DND-41 (cell line): ENCODE measurements at regions not wholly inside any gene's neighbourhood (a gene's known extent, or its start where the extent isn't known, plus 50 kb on each side); places are given as distances from the start of the nearest gene placed in this dataset.
A peak's percentile ranks its signal among the peaks of the same experiment; 100 is the strongest.

Source experiments
- ATAC-seq: fragments of 200-7000 bp; cut with Tn5 transposase; 3 replicates; pipeline ENCODE4 v1.9.1; 2021; ENCODE audit warnings: low read depth; ENCODE audit not compliant: insufficient read depth
- DNase-seq: peaks from one replicate; pipeline ENCODE4 v3.0.0-alpha.2; 2020
- H2AFZ ChIP-seq: 2 replicates; pipeline ENCODE4 v1.6.0; 2012; ENCODE audit warnings: low read depth, low read length
- H3K27ac ChIP-seq: 2 replicates; pipeline ENCODE4 v1.5.1; 2012; ENCODE audit warnings: low read length, inconsistent platforms
- H3K27me3 ChIP-seq: fragments of 200-600 bp; sonication (generic); 2 replicates; pipeline ENCODE4 v1.6.0; 2012; ENCODE audit warnings: low read length, mild to moderate bottlenecking, inconsistent platforms; ENCODE audit not compliant: insufficient read depth, poor library complexity
- H3K36me3 ChIP-seq: 2 replicates; pipeline ENCODE4 v1.5.1; 2012; ENCODE audit warnings: low read length, inconsistent platforms; ENCODE audit not compliant: insufficient read depth
- H3K4me1 ChIP-seq: 2 replicates; pipeline ENCODE4 v1.5.1; 2012; ENCODE audit warnings: mild to moderate bottlenecking, low read length; ENCODE audit not compliant: insufficient read depth
- H3K4me2 ChIP-seq: 2 replicates; pipeline ENCODE4 v1.6.0; 2012; ENCODE audit warnings: mild to moderate bottlenecking, moderate library complexity, low read length, inconsistent platforms; ENCODE audit not compliant: insufficient read depth
- H3K4me3 ChIP-seq, 2 experiments: fragments of 200-600 bp in 1 of 2; shearing (Covaris generic) in 1 of 2; 2 replicates each; pipeline ENCODE4 v1.5.1; 2012 to 2016; ENCODE audit warnings: inconsistent platforms in 2 of 2, low read length in 2 of 2, mild to moderate bottlenecking in 2 of 2, low read depth in 1 of 2, moderate library complexity in 1 of 2
- H3K79me2 ChIP-seq: 2 replicates; pipeline ENCODE4 v1.6.0; 2012; ENCODE audit warnings: low read length, inconsistent platforms; ENCODE audit not compliant: insufficient read depth
- H3K9ac ChIP-seq: 2 replicates; pipeline ENCODE4 v1.6.0; 2012; ENCODE audit warnings: low read depth, mild to moderate bottlenecking, inconsistent platforms, low read length, moderate library complexity
- H3K9me3 ChIP-seq: 2 replicates; pipeline ENCODE4 v1.5.1; 2012; ENCODE audit warnings: low read length, moderate library complexity, mild to moderate bottlenecking, inconsistent platforms; ENCODE audit not compliant: insufficient read depth, severe bottlenecking
- H4K20me1 ChIP-seq: 2 replicates; pipeline ENCODE4 v1.6.0; 2012; ENCODE audit warnings: low read length; ENCODE audit not compliant: insufficient read depth
- EZH2 ChIP-seq: IDR thresholded peaks from 3 replicates; pipeline ENCODE4 v1.6.1; 2012; ENCODE audit warnings: borderline replicate concordance, low read depth, mild to moderate bottlenecking, moderate library complexity, low read length, inconsistent platforms; ENCODE audit not compliant: severe bottlenecking
- TF ChIP-seq, protein P1 (sequence below): IDR thresholded peaks from 2 replicates; pipeline ENCODE4 v1.5.1; 2012; ENCODE audit warnings: borderline replicate concordance, low read length, moderate library complexity, mild to moderate bottlenecking; ENCODE audit not compliant: poor library complexity, severe bottlenecking; ENCODE audit errors: extremely low read depth

DNA sequence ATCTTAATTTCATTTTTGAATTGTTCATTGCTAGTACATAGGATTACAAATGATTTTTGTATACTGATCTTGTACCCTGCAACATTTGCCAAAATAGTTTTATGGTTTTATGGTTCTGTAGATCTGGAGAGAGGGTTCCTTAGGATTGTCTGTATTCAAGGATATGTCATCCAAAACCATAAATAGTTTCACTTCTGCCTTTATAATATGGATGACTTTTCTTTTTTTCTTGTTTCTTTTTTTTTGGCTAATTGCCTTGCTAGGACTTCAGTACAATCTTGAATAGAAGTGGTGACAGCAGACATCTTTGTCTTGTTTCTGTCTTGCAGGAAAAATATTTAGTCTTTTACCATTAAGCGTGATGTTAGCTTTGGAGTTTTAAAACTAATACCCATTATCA, 383.9 kb upstream of the HS6ST1 start:
- H2AFZ ChIP-seq = no peak overlapping the region
- no peak overlapping the region for H3K9ac ChIP-seq
- H3K9me3 ChIP-seq = peaks cover 18% of the 10 kb centered on the region
- no peak overlapping the region for H3K4me2 ChIP-seq
- H3K27ac ChIP-seq = no peak overlapping the region
- TF ChIP-seq EZH2 = no peak
- TF ChIP-seq, protein P1, sequence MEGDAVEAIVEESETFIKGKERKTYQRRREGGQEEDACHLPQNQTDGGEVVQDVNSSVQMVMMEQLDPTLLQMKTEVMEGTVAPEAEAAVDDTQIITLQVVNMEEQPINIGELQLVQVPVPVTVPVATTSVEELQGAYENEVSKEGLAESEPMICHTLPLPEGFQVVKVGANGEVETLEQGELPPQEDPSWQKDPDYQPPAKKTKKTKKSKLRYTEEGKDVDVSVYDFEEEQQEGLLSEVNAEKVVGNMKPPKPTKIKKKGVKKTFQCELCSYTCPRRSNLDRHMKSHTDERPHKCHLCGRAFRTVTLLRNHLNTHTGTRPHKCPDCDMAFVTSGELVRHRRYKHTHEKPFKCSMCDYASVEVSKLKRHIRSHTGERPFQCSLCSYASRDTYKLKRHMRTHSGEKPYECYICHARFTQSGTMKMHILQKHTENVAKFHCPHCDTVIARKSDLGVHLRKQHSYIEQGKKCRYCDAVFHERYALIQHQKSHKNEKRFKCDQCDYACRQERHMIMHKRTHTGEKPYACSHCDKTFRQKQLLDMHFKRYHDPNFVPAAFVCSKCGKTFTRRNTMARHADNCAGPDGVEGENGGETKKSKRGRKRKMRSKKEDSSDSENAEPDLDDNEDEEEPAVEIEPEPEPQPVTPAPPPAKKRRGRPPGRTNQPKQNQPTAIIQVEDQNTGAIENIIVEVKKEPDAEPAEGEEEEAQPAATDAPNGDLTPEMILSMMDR = no peak
- no peaks in the 10 kb centered on the region for H3K4me1 ChIP-seq
- no peaks in the 10 kb centered on the region for H3K27me3 ChIP-seq
- no peaks in the 10 kb centered on the region for H3K79me2 ChIP-seq
- DNase-seq (no peak), ATAC-seq (no peak)
- H4K20me1 ChIP-seq = no peaks in the 10 kb centered on the region
- H3K4me3 ChIP-seq = no peak overlapping the region
- peaks cover 1% of the 10 kb centered on the region; the same call in 1 of the 2 replicates for H3K36me3 ChIP-seq

DNA sequence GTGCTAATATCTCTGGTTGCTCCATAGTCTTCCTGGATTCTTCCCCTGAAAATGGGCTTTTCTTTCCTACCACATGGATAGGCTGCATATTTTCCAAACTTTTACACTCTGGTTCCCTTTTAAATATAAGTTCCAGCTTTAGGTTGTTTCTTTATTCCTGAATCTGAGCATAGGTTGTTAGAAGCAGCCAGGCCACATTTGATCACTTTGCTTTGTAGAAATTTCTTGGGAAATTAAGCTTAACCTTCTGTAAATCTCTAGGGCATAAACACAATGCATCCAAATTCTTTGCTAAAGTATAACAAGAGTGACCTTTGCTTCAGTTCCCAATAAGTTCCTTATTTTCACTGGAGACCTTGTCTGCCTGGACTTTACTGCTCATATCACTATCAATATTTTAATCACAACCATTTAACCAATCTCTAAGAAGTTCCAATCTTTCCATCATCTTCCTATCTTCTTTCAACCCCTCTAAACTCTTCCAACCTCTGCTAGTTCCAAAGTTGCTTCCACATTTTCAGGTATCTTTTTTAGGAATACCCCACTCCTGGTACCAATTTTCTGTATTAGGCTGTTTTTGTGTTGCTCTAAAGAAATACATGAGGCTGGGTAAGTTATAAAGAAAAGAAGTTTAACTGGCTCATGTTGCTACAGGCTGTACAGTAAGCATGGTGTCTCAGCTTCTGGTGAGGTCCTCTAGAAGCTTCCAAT, 389.6 kb upstream of the HS6ST1 start:
- peak; percentile 2 for DNase-seq
- no peaks in the 10 kb centered on the region for H3K27me3 ChIP-seq
- no peaks in the 10 kb centered on the region for H3K79me2 ChIP-seq
- peaks cover 26% of the 10 kb centered on the region for H3K4me1 ChIP-seq
- no peaks in the 10 kb centered on the region for H4K20me1 ChIP-seq
- H3K4me3 ChIP-seq = 0 out of 4 replicates have a peak overlapping the region, but pooled peaks of 1 of the 2 experiments have one; percentile 10
- no peak overlapping the region for H3K9ac ChIP-seq
- no peak for TF ChIP-seq EZH2
- TF ChIP-seq, protein P1 = no peak
- ATAC-seq = no peak
- H3K4me2 ChIP-seq = no peak overlapping the region
- H2AFZ ChIP-seq = no peak overlapping the region
- H3K27ac ChIP-seq = peak overlapping the region; percentile 38; the same call in 1 of the 2 replicates
- peaks cover 31% of the 10 kb centered on the region for H3K9me3 ChIP-seq
- H3K36me3 ChIP-seq = peaks cover 5% of the 10 kb centered on the region; the same call in 1 of the 2 replicates

DNA sequence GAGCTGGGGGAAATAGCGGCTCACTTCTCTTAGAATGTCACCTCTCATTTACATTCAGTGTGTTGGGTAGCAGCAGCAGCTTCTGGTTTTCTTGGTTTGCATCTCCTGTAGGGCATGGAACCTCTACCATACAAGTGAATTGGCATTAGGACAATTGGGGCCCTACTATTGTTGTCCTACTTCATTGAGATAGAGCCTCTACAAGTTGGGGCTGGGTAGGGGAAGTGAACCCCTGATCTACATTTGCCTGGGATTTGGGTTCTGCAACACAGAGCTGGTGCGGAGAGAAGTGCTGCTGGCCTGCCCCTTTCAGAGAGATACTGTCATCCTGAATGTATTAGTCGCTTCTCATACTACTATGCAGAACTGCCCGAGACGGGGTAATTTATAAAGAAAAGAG, 391.6 kb upstream of the HS6ST1 start:
- TF ChIP-seq EZH2 = no peak
- TF ChIP-seq, protein P1 = no peak
- 0 out of 2 replicates have a peak overlapping the region, but pooled peaks have one; percentile 48 for H2AFZ ChIP-seq
- peaks cover 5% of the 10 kb centered on the region; the same call in 1 of the 2 replicates for H3K36me3 ChIP-seq
- peak overlapping the region; percentile 79 for H3K27ac ChIP-seq
- ATAC-seq = no peak
- no peaks in the 10 kb centered on the region for H4K20me1 ChIP-seq
- H3K79me2 ChIP-seq = no peaks in the 10 kb centered on the region
- peaks cover 27% of the 10 kb centered on the region for H3K9me3 ChIP-seq
- H3K4me1 ChIP-seq = peaks cover 46% of the 10 kb centered on the region
- H3K9ac ChIP-seq = 0 out of 2 replicates have a peak overlapping the region, but pooled peaks have one; percentile 21
- peak; percentile 10 for DNase-seq
- H3K4me2 ChIP-seq = no peak overlapping the region; the same call in 1 of the 2 replicates
- no peaks in the 10 kb centered on the region for H3K27me3 ChIP-seq
- no peak overlapping the region for H3K4me3 ChIP-seq

DNA sequence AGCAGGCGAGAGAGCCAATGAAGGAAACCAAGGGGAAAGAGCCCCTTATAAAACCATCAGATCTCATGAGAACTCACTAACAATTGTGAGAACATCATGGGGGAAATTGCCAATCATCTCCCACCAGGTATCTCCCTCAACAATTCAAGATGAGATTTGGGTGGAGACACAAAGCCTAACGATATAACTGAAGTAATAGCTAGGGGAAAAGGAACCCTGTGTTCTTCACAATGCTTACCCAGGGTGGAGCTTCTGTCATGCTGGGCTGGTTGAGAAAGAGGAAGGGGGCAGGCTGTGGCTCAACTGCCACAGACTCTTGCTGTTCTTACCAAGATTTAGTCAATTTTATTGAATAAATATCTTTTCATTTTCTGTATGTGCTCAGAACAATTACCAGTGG, 392.1 kb upstream of the HS6ST1 start:
- peak overlapping the region; percentile 48 for H2AFZ ChIP-seq
- H3K36me3 ChIP-seq = peaks cover 5% of the 10 kb centered on the region; the same call in 1 of the 2 replicates
- H3K27me3 ChIP-seq = no peaks in the 10 kb centered on the region
- peaks cover 50% of the 10 kb centered on the region for H3K4me1 ChIP-seq
- peak; percentile 68 for DNase-seq
- H3K9ac ChIP-seq = peak overlapping the region; percentile 21; the same call in 1 of the 2 replicates
- H3K27ac ChIP-seq = peak overlapping the region; percentile 79
- TF ChIP-seq, protein P1 = no peak
- no peak for TF ChIP-seq EZH2
- peak overlapping the region; percentile 14 for H3K4me2 ChIP-seq
- H3K4me3 ChIP-seq = no peak overlapping the region
- ATAC-seq = peak; percentile 41
- H3K79me2 ChIP-seq = no peaks in the 10 kb centered on the region
- no peaks in the 10 kb centered on the region for H4K20me1 ChIP-seq
- H3K9me3 ChIP-seq = peaks cover 25% of the 10 kb centered on the region
